ENCODE measurements at regions not wholly inside any gene's neighbourhood (a gene's known extent, or its start where the extent isn't known, plus 50 kb on each side); places are given as distances from the start of the nearest gene placed in this dataset.

GRCh38 chr19:29076161-29076560, 136.8 kb downstream of the UQCRFS1 start:
- Histone ChIP-seq H3K79me2 (ENCODE audit: insufficient read depth, low read length) (no peaks in the 10 kb centered on the region), H3K27ac (ENCODE audit: low read depth, low read length) (no peak overlapping the region), H3K4me3 (ENCODE audit: insufficient read depth, low read length) (no peak overlapping the region), H3K4me1 (ENCODE audit: insufficient read depth, low read length) (no peaks in the 10 kb centered on the region), H2AFZ (ENCODE audit: low read length) (no peak overlapping the region), H3K4me2 (ENCODE audit: insufficient read depth, low read length) (no peak overlapping the region), H3K9me3 (ENCODE audit: low read depth, low read length) (peaks cover 2% of the 10 kb centered on the region), H3K27me3 (ENCODE audit: insufficient read depth, low read length) (no peaks in the 10 kb centered on the region), H4K20me1 (ENCODE audit: insufficient read depth, low read length) (no peaks in the 10 kb centered on the region), H3K36me3 (ENCODE audit: insufficient read depth, low read length) (no peaks in the 10 kb centered on the region)
- DNase-seq (ENCODE audit: insufficient read length, low spot score, missing footprints), result no peak
- no peak for TF ChIP-seq CTCF (IDR thresholded peaks at IDR 0.05; ENCODE audit: extremely low read depth, low read depth, low read length)

GRCh38 chr19:29075149-29075548, 137.8 kb downstream of the UQCRFS1 start:
- no peak overlapping the region for H3K27ac ChIP-seq (ENCODE audit: low read depth, low read length)
- peaks cover 2% of the 10 kb centered on the region for H3K9me3 ChIP-seq (ENCODE audit: low read depth, low read length)
- no peaks in the 10 kb centered on the region for H3K36me3 ChIP-seq (ENCODE audit: insufficient read depth, low read length)
- TF ChIP-seq CTCF (IDR thresholded peaks at IDR 0.05; ENCODE audit: extremely low read depth, low read depth, low read length), result no peak
- no peak overlapping the region for H3K4me2 ChIP-seq (ENCODE audit: insufficient read depth, low read length)
- no peaks in the 10 kb centered on the region for H3K79me2 ChIP-seq (ENCODE audit: insufficient read depth, low read length)
- H4K20me1 ChIP-seq (ENCODE audit: insufficient read depth, low read length), result no peaks in the 10 kb centered on the region
- H3K27me3 ChIP-seq (ENCODE audit: insufficient read depth, low read length), result no peaks in the 10 kb centered on the region
- DNase-seq (ENCODE audit: insufficient read length, low spot score, missing footprints), result no peak
- H3K4me1 ChIP-seq (ENCODE audit: insufficient read depth, low read length), result no peaks in the 10 kb centered on the region
- H2AFZ ChIP-seq (ENCODE audit: low read length), result no peak overlapping the region
- no peak overlapping the region for H3K4me3 ChIP-seq (ENCODE audit: insufficient read depth, low read length)

DNA sequence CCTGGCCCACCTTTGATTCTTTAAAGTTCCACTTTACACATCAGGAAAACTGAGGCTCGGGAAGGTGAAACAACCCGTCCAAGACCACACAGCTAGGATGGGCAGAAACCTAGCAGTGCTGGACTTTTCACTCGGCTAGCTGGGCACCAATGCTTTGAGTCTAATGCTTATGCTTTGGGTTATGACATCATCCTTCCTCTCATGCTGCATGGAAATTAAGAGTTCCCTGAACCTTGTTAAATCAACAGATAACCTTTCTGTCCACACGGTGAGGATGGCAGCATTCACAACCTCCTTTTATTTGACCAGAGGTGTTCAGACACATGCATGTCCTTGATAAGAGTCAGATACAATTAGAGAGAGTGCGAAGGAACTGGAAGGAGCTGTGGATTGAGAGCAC, 138.4 kb downstream of the UQCRFS1 start:
- no peak for TF ChIP-seq CTCF (IDR thresholded peaks at IDR 0.05; ENCODE audit: extremely low read depth, low read depth, low read length)
- Histone ChIP-seq H3K4me3 (ENCODE audit: insufficient read depth, low read length) (no peak overlapping the region), H3K79me2 (ENCODE audit: insufficient read depth, low read length) (no peaks in the 10 kb centered on the region), H2AFZ (ENCODE audit: low read length) (no peak overlapping the region), H3K27ac (ENCODE audit: low read depth, low read length) (no peak overlapping the region), H3K4me2 (ENCODE audit: insufficient read depth, low read length) (no peak overlapping the region), H3K27me3 (ENCODE audit: insufficient read depth, low read length) (no peaks in the 10 kb centered on the region), H4K20me1 (ENCODE audit: insufficient read depth, low read length) (no peaks in the 10 kb centered on the region), H3K9me3 (ENCODE audit: low read depth, low read length) (peaks cover 2% of the 10 kb centered on the region), H3K4me1 (ENCODE audit: insufficient read depth, low read length) (no peaks in the 10 kb centered on the region), H3K36me3 (ENCODE audit: insufficient read depth, low read length) (no peaks in the 10 kb centered on the region)
- DNase-seq (ENCODE audit: insufficient read length, low spot score, missing footprints), result no peak

- H3K9me3 ChIP-seq (ENCODE audit: low read depth, low read length), result peaks cover 2% of the 10 kb centered on the region
- H3K27me3 ChIP-seq (ENCODE audit: insufficient read depth, low read length), result no peaks in the 10 kb centered on the region
- TF ChIP-seq CTCF (IDR thresholded peaks at IDR 0.05; ENCODE audit: extremely low read depth, low read depth, low read length), result no peak
- no peaks in the 10 kb centered on the region for H4K20me1 ChIP-seq (ENCODE audit: insufficient read depth, low read length)
- H3K79me2 ChIP-seq (ENCODE audit: insufficient read depth, low read length), result no peaks in the 10 kb centered on the region
- no peak for DNase-seq (ENCODE audit: insufficient read length, low spot score, missing footprints)
- no peaks in the 10 kb centered on the region for H3K4me1 ChIP-seq (ENCODE audit: insufficient read depth, low read length)
- no peak overlapping the region for H3K27ac ChIP-seq (ENCODE audit: low read depth, low read length)
- H3K4me2 ChIP-seq (ENCODE audit: insufficient read depth, low read length), result no peak overlapping the region
- H2AFZ ChIP-seq (ENCODE audit: low read length), result no peak overlapping the region
- no peaks in the 10 kb centered on the region for H3K36me3 ChIP-seq (ENCODE audit: insufficient read depth, low read length)
- no peak overlapping the region for H3K4me3 ChIP-seq (ENCODE audit: insufficient read depth, low read length)
Measured at GRCh38 chr19:29067831-29068230, 145.1 kb downstream of the UQCRFS1 start.

Measured in osteoblast (primary cell).